ENCODE measurements at regions not wholly inside any gene's neighbourhood (a gene's known extent, or its start where the extent isn't known, plus 50 kb on each side); places are given as distances from the start of the nearest gene placed in this dataset.

- TF ChIP-seq CTCF (IDR thresholded peaks at IDR 0.05) (no peak), POLR2A (IDR thresholded peaks at IDR 0.05) (no peak)
Observed at GRCh38 chr14:84042992-84043391, 1487.0 kb upstream of the FLRT2 start.
